Retina (tissue), 1 donor: ENCODE measurements at regions not wholly inside any gene's neighbourhood (a gene's known extent, or its start where the extent isn't known, plus 50 kb on each side); places are given as distances from the start of the nearest gene placed in this dataset.
A peak's percentile ranks its signal among the peaks of the same experiment; 100 is the strongest.

Source experiments
- DNase-seq: peaks from one replicate; pipeline ENCODE4 v3.0.0-alpha.2; 2016

GRCh38 chr12:124440841-124441381 lies 126.5 kb downstream of the NCOR2 start:
- no peak for DNase-seq

- DNase-seq, result no peak
Observed at GRCh38 chr12:124440031-124440626, 127.3 kb downstream of the NCOR2 start.

- DNase-seq, result no peak
Observed at GRCh38 chr12:124438437-124439056, 128.9 kb downstream of the NCOR2 start.

GRCh38 chr12:124437617-124438436 lies 129.6 kb downstream of the NCOR2 start:
- DNase-seq, result peak; percentile 68

- no peak for DNase-seq
Observed at GRCh38 chr12:124437121-124437520, 130.3 kb downstream of the NCOR2 start.

GRCh38 chr12:124436366-124436765 lies 131.0 kb downstream of the NCOR2 start:
- no peak for DNase-seq

- no peak for DNase-seq
Observed at GRCh38 chr12:124435806-124436345, 131.5 kb downstream of the NCOR2 start.

GRCh38 chr12:124434951-124435805 lies 132.2 kb downstream of the NCOR2 start:
- DNase-seq, result no peak

GRCh38 chr12:124434354-124434753 lies 133.1 kb downstream of the NCOR2 start:
- DNase-seq, result no peak

- DNase-seq, result no peak
Observed at GRCh38 chr12:124433879-124434278, 133.5 kb downstream of the NCOR2 start.

GRCh38 chr12:124433147-124433874 lies 134.1 kb downstream of the NCOR2 start:
- DNase-seq, result no peak

- DNase-seq, result no peak
Observed at GRCh38 chr12:124432376-124432775, 135.0 kb downstream of the NCOR2 start.

- no peak for DNase-seq
Observed at GRCh38 chr12:124431971-124432370, 135.4 kb downstream of the NCOR2 start.

GRCh38 chr12:124430491-124430890 lies 135.6 kb downstream of the RFLNA start:
- no peak for DNase-seq

- DNase-seq, result no peak
Observed at GRCh38 chr12:124429535-124429934, 134.6 kb downstream of the RFLNA start.

- DNase-seq, result no peak
Observed at GRCh38 chr12:124428792-124429281, 133.9 kb downstream of the RFLNA start.

GRCh38 chr12:124428136-124428791 lies 133.4 kb downstream of the RFLNA start:
- peak; percentile 71 for DNase-seq

GRCh38 chr12:124426594-124427555 lies 132.0 kb downstream of the RFLNA start:
- DNase-seq, result peak; percentile 60

- no peak for DNase-seq
Observed at GRCh38 chr12:124425667-124426066, 130.8 kb downstream of the RFLNA start.

GRCh38 chr12:124424516-124424905 lies 129.6 kb downstream of the RFLNA start:
- no peak for DNase-seq
